Upper lobe of left lung (tissue), 4 donors: ENCODE measurements at regions not wholly inside any gene's neighbourhood (a gene's known extent, or its start where the extent isn't known, plus 50 kb on each side); places are given as distances from the start of the nearest gene placed in this dataset.

Source experiments
- POLR2A ChIP-seq, 4 donors: fragments of 450-650 bp; IDR thresholded peaks; one replicate each; pipeline ENCODE4 v1.5.1; 2016 to 2017; ENCODE audit warnings: antibody characterized with exemption in 4 of 4, mild to moderate bottlenecking in 2 of 4
- POLR2AphosphoS5 ChIP-seq, 2 donors: sonication (generic); formaldehyde crosslinking; IDR thresholded peaks; one replicate each; pipeline ENCODE4 v1.5.1; 2017; ENCODE audit warnings: antibody characterized with exemption in 2 of 2
- TF ChIP-seq, protein P1 (sequence below), 6 experiments: fragments of 450-650 bp in 4 of 6; fragments of 200-600 bp in 2 of 6; sonication (generic) in 2 of 6; IDR thresholded peaks; one replicate each; pipeline ENCODE4 v1.5.1; 2016 to 2019; ENCODE audit warnings: antibody characterized with exemption in 6 of 6

GRCh38 chr12:131610891-131611290 is 100.0 kb upstream of the SFSWAP start:
- TF ChIP-seq, protein P1, sequence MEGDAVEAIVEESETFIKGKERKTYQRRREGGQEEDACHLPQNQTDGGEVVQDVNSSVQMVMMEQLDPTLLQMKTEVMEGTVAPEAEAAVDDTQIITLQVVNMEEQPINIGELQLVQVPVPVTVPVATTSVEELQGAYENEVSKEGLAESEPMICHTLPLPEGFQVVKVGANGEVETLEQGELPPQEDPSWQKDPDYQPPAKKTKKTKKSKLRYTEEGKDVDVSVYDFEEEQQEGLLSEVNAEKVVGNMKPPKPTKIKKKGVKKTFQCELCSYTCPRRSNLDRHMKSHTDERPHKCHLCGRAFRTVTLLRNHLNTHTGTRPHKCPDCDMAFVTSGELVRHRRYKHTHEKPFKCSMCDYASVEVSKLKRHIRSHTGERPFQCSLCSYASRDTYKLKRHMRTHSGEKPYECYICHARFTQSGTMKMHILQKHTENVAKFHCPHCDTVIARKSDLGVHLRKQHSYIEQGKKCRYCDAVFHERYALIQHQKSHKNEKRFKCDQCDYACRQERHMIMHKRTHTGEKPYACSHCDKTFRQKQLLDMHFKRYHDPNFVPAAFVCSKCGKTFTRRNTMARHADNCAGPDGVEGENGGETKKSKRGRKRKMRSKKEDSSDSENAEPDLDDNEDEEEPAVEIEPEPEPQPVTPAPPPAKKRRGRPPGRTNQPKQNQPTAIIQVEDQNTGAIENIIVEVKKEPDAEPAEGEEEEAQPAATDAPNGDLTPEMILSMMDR (IDR thresholded peaks at IDR 0.05): no peak
- no peak for TF ChIP-seq POLR2AphosphoS5 (IDR thresholded peaks at IDR 0.05)
- no peak for TF ChIP-seq POLR2A (IDR thresholded peaks at IDR 0.05)
